HUES6 (cell line): ENCODE measurements at regions not wholly inside any gene's neighbourhood (a gene's known extent, or its start where the extent isn't known, plus 50 kb on each side); places are given as distances from the start of the nearest gene placed in this dataset.

Source experiments
- H3K27ac ChIP-seq: 2 replicates; pipeline ENCODE4 v1.7.0; 2013; ENCODE audit warnings: low read depth, mild to moderate bottlenecking, low read length, inconsistent platforms
- H3K27me3 ChIP-seq: 2 replicates; pipeline ENCODE4 v1.6.1; 2013; ENCODE audit warnings: low read length; ENCODE audit not compliant: control insufficient read depth, insufficient read depth
- H3K36me3 ChIP-seq: 2 replicates; pipeline ENCODE4 v1.6.1; 2013; ENCODE audit warnings: low read length; ENCODE audit not compliant: control insufficient read depth, insufficient read depth
- H3K4me1 ChIP-seq: 2 replicates; pipeline ENCODE4 v1.6.1; 2013; ENCODE audit warnings: low read length; ENCODE audit not compliant: control insufficient read depth, insufficient read depth
- H3K4me3 ChIP-seq: 2 replicates; pipeline ENCODE4 v1.5.1; 2013; ENCODE audit warnings: low read depth, low read length
- H3K9ac ChIP-seq: one replicate; pipeline ENCODE4 v1.6.1; 2013; ENCODE audit warnings: mild to moderate bottlenecking, low read length
- H3K9me3 ChIP-seq: 2 replicates; pipeline ENCODE4 v1.6.1; 2013; ENCODE audit warnings: low read depth, low read length; ENCODE audit not compliant: control insufficient read depth, insufficient read depth

DNA sequence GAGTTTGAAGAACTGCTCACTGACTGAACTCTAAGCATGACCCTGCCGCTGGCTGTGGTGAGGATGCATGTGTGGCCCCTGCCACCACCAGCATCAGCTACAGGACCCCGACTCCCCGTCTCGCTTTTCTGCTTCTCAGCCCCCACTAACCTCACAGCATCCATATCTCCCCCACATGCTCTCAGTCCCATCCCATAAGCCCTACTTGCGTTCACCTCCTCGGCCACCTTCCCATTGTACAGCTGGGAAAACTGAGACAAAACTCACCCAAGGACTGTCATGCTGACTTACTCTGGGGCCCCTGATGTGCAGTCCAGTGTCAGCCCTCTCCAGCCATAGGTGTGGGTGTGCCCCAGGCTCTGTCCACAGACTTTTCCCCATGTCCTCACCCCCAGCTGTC is 104.2 kb upstream of the SH3BP4 start:
- H3K9ac ChIP-seq = no peak overlapping the region
- H3K4me1 ChIP-seq = peaks cover 6% of the 10 kb centered on the region; the same call in 1 of the 2 replicates
- H3K9me3 ChIP-seq = peaks cover 3% of the 10 kb centered on the region; the same call in 1 of the 2 replicates
- no peak overlapping the region for H3K4me3 ChIP-seq
- no peaks in the 10 kb centered on the region for H3K27me3 ChIP-seq
- H3K27ac ChIP-seq = no peak overlapping the region
- no peaks in the 10 kb centered on the region for H3K36me3 ChIP-seq

DNA sequence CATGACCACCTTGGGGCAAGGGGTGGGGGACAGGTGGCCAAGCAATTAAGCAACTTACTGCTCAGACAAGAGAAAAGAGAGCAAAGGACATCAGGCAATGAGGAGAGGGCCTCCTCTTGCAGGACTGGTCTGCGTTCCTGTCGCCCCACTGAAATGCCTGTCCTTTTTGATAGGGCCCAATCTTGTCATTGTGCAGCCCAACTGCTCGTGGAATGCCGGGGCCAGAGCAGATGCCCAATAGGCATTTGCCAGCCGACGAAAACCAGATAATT is 104.5 kb upstream of the SH3BP4 start:
- Histone ChIP-seq H3K27me3 (no peaks in the 10 kb centered on the region), H3K9ac (no peak overlapping the region), H3K36me3 (no peaks in the 10 kb centered on the region), H3K9me3 (peaks cover 3% of the 10 kb centered on the region; the same call in 1 of the 2 replicates), H3K27ac (no peak overlapping the region), H3K4me3 (no peak overlapping the region), H3K4me1 (peaks cover 6% of the 10 kb centered on the region; the same call in 1 of the 2 replicates)

DNA sequence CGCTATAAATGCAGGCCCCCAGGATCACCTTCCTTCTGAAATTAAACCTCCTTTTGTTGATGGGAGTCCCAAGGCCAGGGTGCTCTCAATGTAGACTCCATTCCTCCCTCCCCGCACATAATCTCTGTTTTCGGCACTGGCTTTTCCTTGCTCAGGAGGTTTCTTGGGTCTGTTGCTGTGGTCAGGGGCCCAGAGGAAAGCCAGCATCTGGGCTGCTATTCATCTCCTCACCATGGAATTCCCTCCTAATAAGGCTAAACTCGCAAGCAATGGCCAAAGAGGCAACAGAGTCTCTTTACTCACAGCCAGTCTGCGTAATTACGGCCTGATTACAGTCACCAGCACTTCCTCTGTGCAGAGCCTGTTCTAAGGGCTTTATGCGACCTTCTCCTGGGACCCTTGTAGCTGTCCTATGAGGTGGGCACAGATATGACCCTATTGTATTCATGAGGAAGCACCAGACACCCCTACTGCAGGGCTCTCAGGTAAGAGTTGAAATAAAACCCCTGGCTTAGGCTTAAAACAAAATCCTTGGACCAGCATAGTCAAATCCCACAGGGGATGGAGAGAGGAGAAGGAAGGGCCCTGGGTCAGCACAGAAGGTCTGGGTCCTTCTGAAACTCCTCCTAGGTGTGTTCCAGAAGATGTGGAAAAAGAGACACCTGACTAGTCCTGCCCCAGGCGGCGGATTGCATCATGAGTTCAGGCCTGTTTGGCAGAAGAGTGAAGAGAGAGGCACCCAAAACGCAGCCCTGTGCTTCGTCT is 105.0 kb upstream of the SH3BP4 start:
- H3K27ac ChIP-seq = no peak overlapping the region
- peaks cover 8% of the 10 kb centered on the region; the same call in 1 of the 2 replicates for H3K4me1 ChIP-seq
- no peaks in the 10 kb centered on the region for H3K36me3 ChIP-seq
- no peak overlapping the region for H3K9ac ChIP-seq
- no peak overlapping the region for H3K4me3 ChIP-seq
- H3K9me3 ChIP-seq = peaks cover 3% of the 10 kb centered on the region; the same call in 1 of the 2 replicates
- no peaks in the 10 kb centered on the region for H3K27me3 ChIP-seq

DNA sequence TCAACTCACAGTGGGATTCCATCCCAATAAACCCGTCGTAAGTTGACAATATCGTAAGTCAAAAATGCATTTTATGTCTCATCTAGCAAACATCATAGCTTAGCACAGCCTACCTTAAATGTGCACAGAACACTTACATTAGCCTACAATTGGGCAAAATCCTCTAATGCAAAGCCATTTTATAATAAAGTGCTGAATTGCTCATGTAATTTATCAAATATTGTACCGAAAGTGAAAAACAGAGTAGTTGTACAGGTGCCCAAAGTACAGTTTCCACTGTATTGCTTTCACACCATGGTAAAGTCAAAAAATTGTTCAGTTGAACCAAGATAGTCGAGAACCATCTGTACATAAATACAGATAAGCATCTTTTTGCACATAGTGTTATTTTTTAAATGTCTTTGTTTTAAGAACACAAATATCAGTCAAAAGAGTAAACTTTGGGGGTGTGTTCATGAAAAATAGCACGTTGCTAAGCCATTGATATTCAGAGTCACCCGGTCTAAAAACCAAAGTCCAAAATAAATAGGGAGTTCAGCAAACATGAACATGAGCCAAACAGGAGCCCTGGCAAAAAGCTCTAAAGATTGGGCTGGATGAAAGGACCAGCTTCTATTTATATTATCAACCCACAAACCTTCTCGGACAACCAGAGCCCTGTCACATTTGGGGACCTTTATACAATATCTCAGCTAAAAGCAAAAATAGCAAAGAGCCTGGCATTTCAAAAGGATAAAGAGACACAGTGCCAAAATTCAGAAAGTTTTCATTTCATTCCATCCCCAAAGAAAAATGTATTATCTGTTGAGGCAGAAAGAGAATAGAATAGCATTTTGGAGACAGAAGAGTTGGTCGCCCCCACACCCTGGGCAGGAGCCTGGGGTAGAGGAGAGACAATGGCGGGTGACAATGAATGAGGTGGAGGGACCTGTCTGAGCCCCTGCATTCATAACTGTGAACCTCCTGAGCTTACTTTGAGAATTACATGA is 105.9 kb upstream of the SH3BP4 start:
- Histone ChIP-seq H3K4me3 (no peak overlapping the region), H3K4me1 (peaks cover 17% of the 10 kb centered on the region; the same call in 1 of the 2 replicates), H3K27ac (no peak overlapping the region), H3K36me3 (no peaks in the 10 kb centered on the region), H3K27me3 (no peaks in the 10 kb centered on the region), H3K9ac (no peak overlapping the region), H3K9me3 (peaks cover 3% of the 10 kb centered on the region; the same call in 1 of the 2 replicates)

DNA sequence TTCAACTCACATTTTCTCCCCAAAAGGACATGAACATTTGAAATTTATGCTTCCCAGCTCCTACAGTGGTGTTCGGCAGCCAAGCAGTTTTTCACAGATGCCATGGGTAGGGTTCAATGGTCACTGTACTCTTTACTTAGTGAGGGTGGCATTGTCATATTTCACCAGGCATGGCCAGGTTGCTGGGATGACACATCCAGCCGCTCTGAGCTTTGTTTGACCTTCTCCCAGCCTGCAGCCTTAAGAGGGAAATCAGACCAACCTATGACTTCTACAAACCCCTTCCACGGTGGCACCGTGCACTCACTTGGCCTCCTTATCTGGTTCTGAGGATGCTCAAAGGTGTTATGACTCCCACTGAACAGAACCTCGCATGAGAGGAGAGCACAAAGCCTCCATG is 108.4 kb upstream of the SH3BP4 start:
- H3K9ac ChIP-seq = no peak overlapping the region
- H3K4me3 ChIP-seq = no peak overlapping the region
- peaks cover 30% of the 10 kb centered on the region; the same call in 1 of the 2 replicates for H3K4me1 ChIP-seq
- no peaks in the 10 kb centered on the region for H3K27me3 ChIP-seq
- H3K36me3 ChIP-seq = no peaks in the 10 kb centered on the region
- no peak overlapping the region for H3K27ac ChIP-seq
- no peaks in the 10 kb centered on the region for H3K9me3 ChIP-seq

DNA sequence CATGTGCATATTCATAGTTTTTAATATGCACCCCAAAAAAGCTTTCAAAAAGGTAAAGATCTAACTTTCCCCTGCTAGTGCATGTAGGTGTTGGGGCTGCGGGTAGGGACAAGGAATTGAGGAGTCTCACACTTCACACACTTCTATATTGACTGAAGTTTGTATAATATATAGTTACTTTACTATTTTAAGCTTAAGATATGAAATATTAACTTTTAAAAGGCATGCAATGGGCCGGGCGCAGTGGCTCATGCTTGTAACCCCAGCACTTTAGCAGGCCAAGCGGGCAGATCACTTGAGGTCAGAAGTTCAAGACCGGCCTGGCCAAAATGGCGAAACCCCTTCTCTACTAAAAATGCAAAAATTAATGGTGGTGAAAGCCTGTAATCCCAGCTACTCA is 109.1 kb upstream of the SH3BP4 start:
- Histone ChIP-seq H3K4me3 (no peak overlapping the region), H3K4me1 (peaks cover 27% of the 10 kb centered on the region; the same call in 1 of the 2 replicates), H3K36me3 (no peaks in the 10 kb centered on the region)

DNA sequence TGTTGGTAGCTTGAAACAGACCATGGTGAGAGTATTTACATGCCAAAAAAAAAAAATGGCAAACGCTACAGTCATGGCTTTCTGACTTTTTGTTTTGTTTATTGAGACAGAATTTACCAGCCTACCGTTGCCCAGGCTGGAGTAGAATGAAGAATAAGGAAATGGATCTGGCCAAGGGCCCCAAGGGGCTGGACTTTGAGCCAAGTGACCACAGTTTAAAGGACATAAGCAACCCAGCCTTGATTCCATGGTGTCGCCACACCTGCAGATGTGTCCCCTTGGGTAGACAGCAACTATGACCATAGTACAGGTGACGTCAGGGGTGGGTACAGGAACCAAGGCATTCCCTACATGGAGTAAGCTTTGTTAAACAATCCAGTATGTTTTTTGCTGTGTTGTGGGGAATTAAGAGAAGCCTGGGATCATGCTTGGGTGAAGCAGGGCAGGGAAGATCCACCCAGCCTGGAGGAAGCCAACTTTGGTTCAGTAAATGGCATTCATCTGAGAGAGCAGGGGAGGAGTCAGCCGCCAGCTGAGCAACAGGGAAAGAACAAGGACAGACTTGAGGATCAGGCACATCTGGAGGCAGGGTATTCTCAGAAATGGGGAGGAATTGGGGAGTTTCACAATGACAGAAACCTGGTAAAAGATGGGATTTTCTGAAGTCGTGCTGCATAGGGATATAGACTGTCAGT is 110.3 kb upstream of the SH3BP4 start:
- H3K36me3 ChIP-seq = no peaks in the 10 kb centered on the region
- H3K9me3 ChIP-seq = no peaks in the 10 kb centered on the region
- H3K4me3 ChIP-seq = no peak overlapping the region
- peaks cover 27% of the 10 kb centered on the region; the same call in 1 of the 2 replicates for H3K4me1 ChIP-seq
- no peaks in the 10 kb centered on the region for H3K27me3 ChIP-seq
- H3K27ac ChIP-seq = no peak overlapping the region
- H3K9ac ChIP-seq = no peak overlapping the region

More for the DNA sequence above, 109.1 kb upstream of the SH3BP4 start:
- Histone ChIP-seq H3K27me3 (no peaks in the 10 kb centered on the region), H3K9ac (no peak overlapping the region), H3K9me3 (no peaks in the 10 kb centered on the region), H3K27ac (no peak overlapping the region)

DNA sequence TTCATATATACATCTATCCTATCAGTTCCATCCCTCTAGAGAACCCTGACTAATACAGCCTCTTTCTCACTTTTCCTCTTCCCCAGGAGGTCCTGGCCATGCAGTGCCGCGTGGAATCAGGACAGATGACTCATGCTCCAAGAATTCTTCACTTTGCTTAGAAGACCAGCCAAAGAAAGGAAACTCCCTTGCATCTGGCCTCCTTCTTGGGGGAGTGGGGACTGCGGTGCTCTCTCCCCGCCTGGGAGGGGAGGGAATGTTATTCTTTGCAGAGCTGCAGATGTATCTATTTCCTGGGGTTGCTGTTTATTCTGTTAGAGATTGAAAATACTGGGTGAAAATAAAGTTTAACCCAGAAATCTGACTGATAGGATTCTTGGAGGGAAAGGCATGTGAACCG is 111.5 kb upstream of the SH3BP4 start:
- H3K27me3 ChIP-seq = no peaks in the 10 kb centered on the region
- H3K4me1 ChIP-seq = peaks cover 27% of the 10 kb centered on the region; the same call in 1 of the 2 replicates
- H3K36me3 ChIP-seq = no peaks in the 10 kb centered on the region
- no peaks in the 10 kb centered on the region for H3K9me3 ChIP-seq
- no peak overlapping the region for H3K27ac ChIP-seq
- H3K9ac ChIP-seq = no peak overlapping the region
- no peak overlapping the region for H3K4me3 ChIP-seq

DNA sequence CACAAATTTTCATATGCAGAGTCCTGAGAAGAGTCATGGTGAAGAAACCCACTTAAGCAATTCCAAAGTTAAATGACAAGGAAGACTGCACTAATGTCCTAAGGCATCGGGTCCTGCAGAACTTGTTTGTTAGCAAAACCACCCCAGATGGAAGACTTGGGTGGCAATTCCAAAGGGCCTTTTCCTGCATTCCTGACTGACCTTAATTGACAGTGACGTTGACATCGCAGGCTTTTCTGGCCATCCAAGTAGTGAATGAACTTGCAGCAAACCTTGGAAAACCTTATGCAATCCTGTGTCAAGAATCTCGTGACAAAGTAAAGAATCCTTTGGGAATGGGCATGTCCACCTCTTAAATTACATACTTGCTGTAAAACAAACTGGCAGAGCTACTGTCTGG is 112.5 kb upstream of the SH3BP4 start:
- H3K9me3 ChIP-seq = no peaks in the 10 kb centered on the region
- H3K36me3 ChIP-seq = no peaks in the 10 kb centered on the region
- no peak overlapping the region for H3K4me3 ChIP-seq
- no peaks in the 10 kb centered on the region for H3K27me3 ChIP-seq
- H3K9ac ChIP-seq = no peak overlapping the region
- H3K4me1 ChIP-seq = peaks cover 27% of the 10 kb centered on the region; the same call in 1 of the 2 replicates
- H3K27ac ChIP-seq = no peak overlapping the region

DNA sequence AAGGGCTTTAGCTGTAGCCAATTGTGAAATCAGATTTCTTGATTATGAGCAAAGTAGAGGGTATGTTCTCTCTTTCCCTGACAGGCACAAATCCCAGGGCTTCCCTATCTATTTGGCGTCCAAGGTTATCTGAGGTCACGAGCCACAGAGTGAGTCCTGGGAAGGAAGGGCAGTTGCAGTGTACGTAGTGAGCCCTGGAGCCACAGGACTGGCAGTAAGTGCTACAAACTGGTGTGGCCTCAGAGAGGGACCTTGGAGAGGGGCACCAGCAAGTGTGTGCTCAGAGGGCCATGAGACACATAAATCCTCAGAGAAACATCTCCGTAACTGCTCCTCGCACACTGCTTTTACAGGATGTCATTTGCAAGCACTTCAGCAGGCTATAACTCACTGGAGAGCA is 115.5 kb upstream of the SH3BP4 start:
- H3K27ac ChIP-seq = no peak overlapping the region
- H3K4me1 ChIP-seq = peaks cover 20% of the 10 kb centered on the region; the same call in 1 of the 2 replicates
- H3K4me3 ChIP-seq = no peak overlapping the region
- H3K36me3 ChIP-seq = no peaks in the 10 kb centered on the region
- H3K9ac ChIP-seq = no peak overlapping the region
- no peaks in the 10 kb centered on the region for H3K27me3 ChIP-seq
- no peaks in the 10 kb centered on the region for H3K9me3 ChIP-seq
